ENCODE measurements at regions not wholly inside any gene's neighbourhood (a gene's known extent, or its start where the extent isn't known, plus 50 kb on each side); places are given as distances from the start of the nearest gene placed in this dataset.

DNA sequence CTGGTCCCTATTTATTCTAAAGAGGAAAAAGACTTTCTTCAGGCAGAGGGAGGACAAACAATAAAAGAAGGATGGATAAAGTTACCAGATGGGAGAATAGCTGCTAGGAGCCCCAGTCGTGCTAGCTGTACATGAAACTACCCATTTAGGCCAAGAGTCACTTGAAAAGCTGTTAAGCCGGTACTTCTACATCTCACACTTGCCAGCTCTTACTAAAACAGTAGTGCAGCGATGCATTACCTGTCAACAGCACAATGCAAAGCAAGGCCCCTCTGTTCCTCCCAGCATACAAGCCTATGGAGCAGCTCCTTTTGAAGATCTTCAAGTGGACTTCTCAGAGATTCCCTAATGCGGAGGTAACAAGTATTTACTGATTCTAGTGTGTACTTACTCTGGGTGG is 1138.8 kb downstream of the ARAP2 start:
- H3K9me3 ChIP-seq (ENCODE audit: control insufficient read depth, low read length): no peaks in the 10 kb centered on the region
- DNase-seq (ENCODE audit: low read depth): no peak
- no peak overlapping the region for H3K9ac ChIP-seq (ENCODE audit: low read length)
- H3K36me3 ChIP-seq (ENCODE audit: control insufficient read depth, insufficient read depth, low read length, severe bottlenecking): no peaks in the 10 kb centered on the region
- H3K27me3 ChIP-seq (replicated peaks; ENCODE audit: control insufficient read depth, insufficient read depth, low read length): no peaks in the 10 kb centered on the region
- H3K4me3 ChIP-seq (ENCODE audit: low read length): no peak overlapping the region
- no peaks in the 10 kb centered on the region for H3K4me1 ChIP-seq (ENCODE audit: control insufficient read depth, insufficient read depth, low read length)

DNA sequence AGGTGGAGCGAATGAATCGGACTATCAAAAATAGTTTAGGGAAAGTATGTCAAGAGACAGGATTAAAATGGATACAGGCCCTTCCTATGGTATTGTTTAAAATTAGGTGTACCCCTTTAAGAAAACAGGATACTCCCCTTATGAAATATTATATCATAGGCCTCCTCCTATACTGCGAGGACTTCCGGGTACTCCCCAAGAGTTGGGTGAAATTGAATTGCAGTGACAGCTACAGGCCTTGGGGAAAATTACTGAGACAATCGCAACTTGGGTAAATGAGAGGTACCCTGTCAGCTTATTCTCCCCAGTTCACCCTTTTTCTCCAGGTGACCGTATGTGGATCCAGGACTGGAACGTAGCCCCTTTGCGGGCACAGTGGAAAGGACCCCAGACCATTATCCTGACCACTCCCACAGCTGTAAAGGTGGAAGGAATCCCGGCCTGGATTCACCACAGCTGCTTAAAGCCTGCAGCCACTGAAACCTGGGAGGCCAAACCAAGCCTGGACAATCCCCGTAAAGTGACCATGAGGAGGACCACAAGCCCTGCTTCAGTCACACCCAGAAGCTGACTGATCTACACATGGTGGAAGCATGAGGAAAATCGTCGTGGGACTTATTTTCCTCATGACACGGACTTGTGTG is 1138.1 kb downstream of the ARAP2 start:
- H3K9ac ChIP-seq (ENCODE audit: low read length): no peak overlapping the region
- H3K9me3 ChIP-seq (ENCODE audit: control insufficient read depth, low read length): no peaks in the 10 kb centered on the region
- no peak overlapping the region for H3K4me3 ChIP-seq (ENCODE audit: low read length)
- no peaks in the 10 kb centered on the region for H3K36me3 ChIP-seq (ENCODE audit: control insufficient read depth, insufficient read depth, low read length, severe bottlenecking)
- no peaks in the 10 kb centered on the region for H3K4me1 ChIP-seq (ENCODE audit: control insufficient read depth, insufficient read depth, low read length)
- no peak for DNase-seq (ENCODE audit: low read depth)
- no peaks in the 10 kb centered on the region for H3K27me3 ChIP-seq (replicated peaks; ENCODE audit: control insufficient read depth, insufficient read depth, low read length)

DNA sequence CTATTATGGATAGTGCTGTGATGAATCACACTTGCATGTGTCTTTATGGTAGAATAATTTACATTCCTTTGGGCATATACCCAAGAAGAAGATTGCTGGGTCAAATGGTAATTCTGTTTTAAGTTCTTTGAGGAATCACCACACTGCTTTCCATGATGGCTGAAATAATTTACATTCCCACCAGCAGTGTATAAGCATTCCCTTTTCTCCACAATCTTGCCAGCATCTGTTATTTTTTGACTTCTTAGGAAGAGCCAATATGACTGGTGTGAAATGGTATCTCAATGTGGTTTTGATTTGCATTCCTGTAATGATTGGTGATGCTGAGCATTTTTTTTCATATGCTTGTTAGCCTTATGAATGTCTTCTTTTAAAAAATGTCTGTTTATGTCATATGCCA is 1120.2 kb downstream of the ARAP2 start:
- DNase-seq (ENCODE audit: low read depth): no peak
- Histone ChIP-seq H3K9me3 (ENCODE audit: control insufficient read depth, low read length) (no peaks in the 10 kb centered on the region), H3K9ac (ENCODE audit: low read length) (no peak overlapping the region), H3K27me3 (replicated peaks; ENCODE audit: control insufficient read depth, insufficient read depth, low read length) (no peaks in the 10 kb centered on the region), H3K4me3 (ENCODE audit: low read length) (no peak overlapping the region), H3K4me1 (ENCODE audit: control insufficient read depth, insufficient read depth, low read length) (no peaks in the 10 kb centered on the region), H3K36me3 (ENCODE audit: control insufficient read depth, insufficient read depth, low read length, severe bottlenecking) (no peaks in the 10 kb centered on the region)

DNA sequence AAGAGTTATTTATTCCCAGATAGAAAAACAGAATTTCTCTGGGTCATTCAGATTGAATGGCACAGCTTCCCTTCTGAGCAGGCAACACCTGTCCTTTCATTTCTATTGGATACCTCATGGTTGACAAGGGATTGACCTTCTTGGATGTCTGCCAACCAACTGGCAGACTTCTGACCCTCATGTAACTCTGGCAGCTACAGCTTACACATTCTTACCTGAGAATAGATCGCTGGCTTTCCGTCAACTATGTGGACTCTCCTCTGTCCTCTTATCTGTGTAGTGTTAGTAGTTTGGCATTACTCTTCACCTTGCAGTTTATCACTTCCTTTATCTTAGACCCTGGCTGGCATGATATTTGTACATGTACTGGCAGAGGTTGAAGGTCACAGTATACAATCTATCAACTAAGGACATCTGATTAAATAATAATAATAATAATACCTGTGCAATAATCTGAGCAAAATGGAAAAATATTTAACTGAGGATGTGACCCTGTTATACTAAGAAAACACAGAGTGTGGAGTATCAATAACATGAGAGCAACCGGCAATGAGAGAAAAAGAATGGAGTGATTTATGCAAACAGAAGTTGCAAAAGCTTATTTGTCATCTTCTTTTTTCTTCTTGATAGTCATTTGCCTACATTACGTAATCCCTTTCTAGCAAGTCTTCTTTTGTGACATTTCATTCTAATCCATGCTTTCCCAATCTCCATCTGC is 1118.2 kb downstream of the ARAP2 start:
- H3K27me3 ChIP-seq (replicated peaks; ENCODE audit: control insufficient read depth, insufficient read depth, low read length): no peaks in the 10 kb centered on the region
- DNase-seq (ENCODE audit: low read depth): no peak
- no peaks in the 10 kb centered on the region for H3K9me3 ChIP-seq (ENCODE audit: control insufficient read depth, low read length)
- no peaks in the 10 kb centered on the region for H3K4me1 ChIP-seq (ENCODE audit: control insufficient read depth, insufficient read depth, low read length)
- H3K9ac ChIP-seq (ENCODE audit: low read length): no peak overlapping the region
- H3K36me3 ChIP-seq (ENCODE audit: control insufficient read depth, insufficient read depth, low read length, severe bottlenecking): no peaks in the 10 kb centered on the region
- no peak overlapping the region for H3K4me3 ChIP-seq (ENCODE audit: low read length)

DNA sequence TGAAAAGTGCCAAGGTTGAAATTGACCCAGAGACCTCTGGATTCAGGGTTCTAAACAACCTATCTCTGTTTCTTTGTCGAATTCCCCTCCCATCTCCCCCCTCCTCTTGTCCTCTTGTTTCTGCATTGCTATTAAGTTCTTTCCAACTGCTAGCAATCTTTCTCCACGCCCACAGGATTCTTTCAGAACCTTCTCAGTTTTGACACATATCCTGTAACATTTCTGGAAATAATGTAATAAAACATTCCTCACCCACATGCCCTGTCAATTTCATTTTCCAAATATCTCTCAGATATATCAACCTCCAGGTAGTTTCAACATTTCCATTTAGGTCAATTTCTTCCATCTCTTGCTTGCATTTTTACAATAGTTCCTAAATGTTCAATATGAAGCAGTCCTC is 1105.9 kb downstream of the ARAP2 start:
- Histone ChIP-seq H3K4me3 (ENCODE audit: low read length) (no peak overlapping the region), H3K27me3 (replicated peaks; ENCODE audit: control insufficient read depth, insufficient read depth, low read length) (no peaks in the 10 kb centered on the region), H3K9me3 (ENCODE audit: control insufficient read depth, low read length) (peaks cover 3% of the 10 kb centered on the region), H3K9ac (ENCODE audit: low read length) (no peak overlapping the region), H3K4me1 (ENCODE audit: control insufficient read depth, insufficient read depth, low read length) (no peaks in the 10 kb centered on the region), H3K36me3 (ENCODE audit: control insufficient read depth, insufficient read depth, low read length, severe bottlenecking) (no peaks in the 10 kb centered on the region)
- DNase-seq (ENCODE audit: low read depth): no peak

DNA sequence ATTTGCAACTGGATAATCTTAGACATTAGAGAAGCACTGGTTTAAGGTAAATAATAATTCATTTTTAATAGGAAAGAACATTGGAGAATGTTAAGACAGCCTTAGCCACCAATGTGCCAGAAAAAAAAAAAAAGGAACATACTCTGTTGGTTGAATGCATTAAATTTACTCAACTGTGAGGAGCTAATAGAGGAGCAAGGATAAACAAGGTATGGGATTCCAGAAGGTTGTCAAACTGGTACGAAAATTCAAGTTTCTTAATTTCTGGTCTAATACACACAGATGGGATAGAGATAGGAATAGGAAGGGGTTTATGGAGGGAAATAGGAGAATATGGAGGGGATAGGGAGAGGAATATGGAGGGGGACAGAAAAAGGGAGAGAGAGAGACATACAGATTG is 1096.6 kb downstream of the ARAP2 start:
- no peaks in the 10 kb centered on the region for H3K4me1 ChIP-seq (ENCODE audit: control insufficient read depth, insufficient read depth, low read length)
- no peak overlapping the region for H3K9ac ChIP-seq (ENCODE audit: low read length)
- H3K27me3 ChIP-seq (replicated peaks; ENCODE audit: control insufficient read depth, insufficient read depth, low read length): no peaks in the 10 kb centered on the region
- H3K9me3 ChIP-seq (ENCODE audit: control insufficient read depth, low read length): peaks cover 5% of the 10 kb centered on the region
- H3K36me3 ChIP-seq (ENCODE audit: control insufficient read depth, insufficient read depth, low read length, severe bottlenecking): no peaks in the 10 kb centered on the region
- DNase-seq (ENCODE audit: low read depth): no peak
- no peak overlapping the region for H3K4me3 ChIP-seq (ENCODE audit: low read length)

DNA sequence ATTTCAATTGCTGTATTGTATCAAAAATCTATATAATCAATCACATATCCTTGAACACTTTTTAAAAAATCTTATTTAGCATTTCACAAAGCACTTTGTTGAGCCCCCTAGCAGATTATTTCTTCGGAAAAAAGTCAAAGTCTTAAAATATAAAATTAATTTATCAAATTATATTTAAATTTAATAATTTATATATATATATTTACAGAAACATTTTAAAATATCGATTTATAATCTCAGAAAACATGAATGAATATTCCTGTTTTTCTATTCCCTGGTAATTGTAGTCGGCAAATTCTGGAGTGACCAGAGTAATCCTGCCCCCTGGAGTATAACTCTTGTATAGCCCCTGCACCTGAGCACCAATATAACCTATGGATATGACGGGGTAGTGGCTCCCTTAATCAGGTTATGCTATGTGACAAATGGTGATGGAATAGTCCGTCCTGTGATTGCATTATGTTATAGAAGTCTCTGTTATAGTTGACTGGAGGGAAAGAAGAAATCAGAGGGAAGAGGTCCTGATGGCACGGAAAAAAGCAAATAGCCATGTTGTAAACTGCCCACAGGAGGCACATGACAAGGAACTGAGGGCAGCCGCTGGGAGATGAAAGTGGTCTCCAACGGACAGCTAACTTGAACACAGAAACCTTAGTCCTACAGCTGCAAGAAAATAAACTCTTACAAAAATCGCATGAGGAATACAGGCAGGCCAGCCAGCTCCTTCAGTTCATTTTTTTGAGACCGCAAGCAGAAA is 1092.3 kb downstream of the ARAP2 start:
- Histone ChIP-seq H3K4me3 (ENCODE audit: low read length) (no peak overlapping the region), H3K9me3 (ENCODE audit: control insufficient read depth, low read length) (no peaks in the 10 kb centered on the region), H3K36me3 (ENCODE audit: control insufficient read depth, insufficient read depth, low read length, severe bottlenecking) (no peaks in the 10 kb centered on the region), H3K27me3 (replicated peaks; ENCODE audit: control insufficient read depth, insufficient read depth, low read length) (no peaks in the 10 kb centered on the region), H3K9ac (ENCODE audit: low read length) (no peak overlapping the region), H3K4me1 (ENCODE audit: control insufficient read depth, insufficient read depth, low read length) (no peaks in the 10 kb centered on the region)
- no peak for DNase-seq (ENCODE audit: low read depth)

DNA sequence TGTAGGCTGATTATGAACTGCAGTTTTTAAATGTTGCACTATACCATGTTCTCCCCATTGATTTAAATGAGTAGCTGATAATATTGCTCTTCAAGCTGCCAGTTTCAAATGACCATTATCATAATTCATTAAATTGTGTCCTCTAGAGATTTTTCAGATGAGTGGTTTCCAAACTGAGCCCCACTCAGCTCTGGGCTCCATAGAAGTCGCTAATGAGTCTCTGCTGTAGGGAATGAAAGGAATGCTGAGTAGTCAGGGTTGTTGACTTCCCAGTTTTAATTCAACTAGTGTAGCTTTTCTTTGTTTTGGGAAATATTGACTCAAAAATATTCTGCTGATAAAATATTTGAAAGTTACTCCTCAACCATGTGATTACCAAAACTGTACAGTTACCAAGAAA is 1081.1 kb downstream of the ARAP2 start:
- no peak overlapping the region for H3K9ac ChIP-seq (ENCODE audit: low read length)
- no peak for DNase-seq (ENCODE audit: low read depth)
- H3K4me3 ChIP-seq (ENCODE audit: low read length): no peak overlapping the region
- no peaks in the 10 kb centered on the region for H3K36me3 ChIP-seq (ENCODE audit: control insufficient read depth, insufficient read depth, low read length, severe bottlenecking)
- H3K27me3 ChIP-seq (replicated peaks; ENCODE audit: control insufficient read depth, insufficient read depth, low read length): no peaks in the 10 kb centered on the region
- no peaks in the 10 kb centered on the region for H3K4me1 ChIP-seq (ENCODE audit: control insufficient read depth, insufficient read depth, low read length)
- no peaks in the 10 kb centered on the region for H3K9me3 ChIP-seq (ENCODE audit: control insufficient read depth, low read length)

DNA sequence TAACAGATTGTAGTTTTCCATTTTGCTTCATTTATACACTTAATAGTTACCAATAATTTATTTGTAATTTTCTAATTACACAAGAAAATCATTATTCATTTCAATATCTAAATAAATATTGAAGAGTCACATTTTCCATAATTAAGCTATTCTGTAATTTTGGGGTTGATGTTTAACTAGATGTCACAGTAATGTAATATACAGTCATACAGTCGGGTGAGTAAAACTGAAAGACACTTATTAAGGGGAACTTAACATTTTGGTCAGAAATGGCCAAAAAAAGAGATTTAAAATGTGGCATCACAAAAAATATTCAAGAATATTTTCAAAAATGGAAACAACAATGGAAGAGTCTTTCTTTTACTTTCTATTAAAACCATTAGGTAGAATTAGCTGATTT is 1080.3 kb downstream of the ARAP2 start:
- Histone ChIP-seq H3K27me3 (replicated peaks; ENCODE audit: control insufficient read depth, insufficient read depth, low read length) (no peaks in the 10 kb centered on the region), H3K36me3 (ENCODE audit: control insufficient read depth, insufficient read depth, low read length, severe bottlenecking) (no peaks in the 10 kb centered on the region), H3K9ac (ENCODE audit: low read length) (no peak overlapping the region), H3K4me3 (ENCODE audit: low read length) (no peak overlapping the region), H3K4me1 (ENCODE audit: control insufficient read depth, insufficient read depth, low read length) (no peaks in the 10 kb centered on the region), H3K9me3 (ENCODE audit: control insufficient read depth, low read length) (no peaks in the 10 kb centered on the region)
- DNase-seq (ENCODE audit: low read depth): no peak

DNA sequence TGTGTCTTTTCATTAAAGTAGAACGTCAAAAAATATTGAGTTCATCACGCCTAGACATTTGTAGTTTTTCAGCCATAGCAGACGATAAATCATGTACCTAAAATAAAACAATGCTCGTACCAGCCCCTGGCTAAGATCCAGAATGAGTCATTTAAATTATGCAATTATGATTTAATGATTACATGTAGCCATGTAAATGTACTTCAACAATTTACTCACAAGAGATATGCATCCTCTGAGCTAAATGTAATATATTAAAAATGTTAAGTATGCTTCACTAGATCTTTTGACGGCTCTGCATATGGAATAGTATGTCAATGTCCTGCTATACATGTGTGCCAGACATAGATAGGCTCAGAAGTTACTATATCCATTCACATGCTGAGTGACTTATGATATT is 1077.8 kb downstream of the ARAP2 start:
- Histone ChIP-seq H3K4me1 (ENCODE audit: control insufficient read depth, insufficient read depth, low read length) (no peaks in the 10 kb centered on the region), H3K9ac (ENCODE audit: low read length) (no peak overlapping the region), H3K36me3 (ENCODE audit: control insufficient read depth, insufficient read depth, low read length, severe bottlenecking) (no peaks in the 10 kb centered on the region), H3K4me3 (ENCODE audit: low read length) (no peak overlapping the region), H3K9me3 (ENCODE audit: control insufficient read depth, low read length) (no peaks in the 10 kb centered on the region), H3K27me3 (replicated peaks; ENCODE audit: control insufficient read depth, insufficient read depth, low read length) (no peaks in the 10 kb centered on the region)
- DNase-seq (ENCODE audit: low read depth): no peak

DNA sequence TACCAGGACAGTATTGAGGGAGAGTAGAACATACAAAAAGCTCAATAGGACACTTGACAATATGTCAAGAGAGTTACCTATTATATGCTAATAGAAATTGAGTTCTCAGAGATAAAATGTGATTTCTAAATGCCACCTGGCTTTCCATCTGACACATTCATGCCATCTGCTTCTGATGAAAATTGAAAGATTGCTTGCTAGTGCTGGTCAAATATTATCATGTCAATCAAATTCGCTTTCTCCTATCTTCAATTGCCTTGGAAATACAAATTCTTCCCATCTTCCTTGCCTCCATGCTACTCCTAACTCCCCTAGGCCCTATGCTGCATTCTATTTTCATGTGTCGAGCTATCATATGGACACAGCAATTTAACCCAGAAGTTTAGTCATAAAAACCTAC is 1076.9 kb downstream of the ARAP2 start:
- Histone ChIP-seq H3K36me3 (ENCODE audit: control insufficient read depth, insufficient read depth, low read length, severe bottlenecking) (no peaks in the 10 kb centered on the region), H3K9me3 (ENCODE audit: control insufficient read depth, low read length) (no peaks in the 10 kb centered on the region), H3K9ac (ENCODE audit: low read length) (no peak overlapping the region), H3K4me3 (ENCODE audit: low read length) (no peak overlapping the region), H3K4me1 (ENCODE audit: control insufficient read depth, insufficient read depth, low read length) (no peaks in the 10 kb centered on the region), H3K27me3 (replicated peaks; ENCODE audit: control insufficient read depth, insufficient read depth, low read length) (no peaks in the 10 kb centered on the region)
- DNase-seq (ENCODE audit: low read depth): no peak

Measured in adipocyte (in vitro differentiated cells).